CD14-positive monocyte (primary cell): ENCODE measurements at regions not wholly inside any gene's neighbourhood (a gene's known extent, or its start where the extent isn't known, plus 50 kb on each side); places are given as distances from the start of the nearest gene placed in this dataset.
A peak's percentile ranks its signal among the peaks of the same experiment; 100 is the strongest.

Experiments
- DNase-seq, 3 donors: peaks; one replicate each; pipeline ENCODE4 v3.0.0-alpha.2; 2011 to 2022
- H2AFZ ChIP-seq: 2 replicates; pipeline ENCODE4 v1.6.0; 2012; ENCODE audit warnings: mild to moderate bottlenecking, low read depth, low read length, inconsistent platforms; ENCODE audit not compliant: insufficient read depth, poor library complexity, severe bottlenecking
- H3K27ac ChIP-seq, 2 donors: 1 replicate in 1 of 2; 2 replicates in 1 of 2; pipeline ENCODE4 v1.5.1; 2012 to 2013; ENCODE audit warnings: low read length in 2 of 2, control low read depth in 1 of 2, inconsistent platforms in 1 of 2, low read depth in 1 of 2, mild to moderate bottlenecking in 1 of 2
- H3K27me3 ChIP-seq, 2 donors: one replicate each; pipeline versions ENCODE4 v1.6.0 to v1.6.1; 2011 to 2013; ENCODE audit warnings: low read length in 2 of 2; ENCODE audit not compliant: control insufficient read depth in 2 of 2, insufficient read depth in 2 of 2
- H3K36me3 ChIP-seq, 2 donors: replicated peaks in 1 of 2; 1 replicate in 1 of 2; 2 replicates in 1 of 2; pipeline versions ENCODE4 v1.5.1 to v1.6.1; 2012 to 2013; ENCODE audit warnings: low read length in 2 of 2, control low read depth in 1 of 2, inconsistent platforms in 1 of 2, mild to moderate bottlenecking in 1 of 2; ENCODE audit not compliant: insufficient read depth in 2 of 2, control insufficient read depth in 1 of 2
- H3K4me1 ChIP-seq, 2 donors: 1 replicate in 1 of 2; 2 replicates in 1 of 2; pipeline versions ENCODE4 v1.5.1 to v1.6.1; 2012 to 2013; ENCODE audit warnings: low read length in 2 of 2, control low read depth in 1 of 2, inconsistent platforms in 1 of 2, mild to moderate bottlenecking in 1 of 2, moderate library complexity in 1 of 2; ENCODE audit not compliant: insufficient read depth in 2 of 2, control insufficient read depth in 1 of 2
- H3K4me2 ChIP-seq: replicated peaks from 2 replicates; pipeline ENCODE3; 2012; ENCODE audit warnings: low read length, moderate library complexity, mild to moderate bottlenecking; ENCODE audit not compliant: poor library complexity, severe bottlenecking; ENCODE audit errors: extremely low read depth
- H3K4me3 ChIP-seq, 3 experiments: fragments of 200-600 bp in 1 of 3; sonication (generic) in 1 of 3; replicated peaks in 1 of 3; 1 replicate in 2 of 3; 2 replicates in 1 of 3; pipeline ENCODE4 v1.5.1; 2011 to 2013; ENCODE audit warnings: low read length in 3 of 3, mild to moderate bottlenecking in 3 of 3, control low read depth in 2 of 3, low read depth in 2 of 3, inconsistent platforms in 1 of 3, moderate library complexity in 1 of 3
- H3K79me2 ChIP-seq: 2 replicates; pipeline ENCODE4 v1.6.0; 2012; ENCODE audit warnings: mild to moderate bottlenecking, control low read depth, inconsistent platforms, low read length, moderate library complexity; ENCODE audit not compliant: insufficient read depth
- H3K9ac ChIP-seq: 2 replicates; pipeline ENCODE4 v1.6.0; 2017; ENCODE audit warnings: low read length, mild to moderate bottlenecking; ENCODE audit not compliant: insufficient read depth, poor library complexity, severe bottlenecking
- H3K9me3 ChIP-seq, 2 donors: replicated peaks in 1 of 2; 1 replicate in 1 of 2; 2 replicates in 1 of 2; pipeline versions ENCODE4 v1.5.1 to v1.6.1; 2012 to 2013; ENCODE audit warnings: low read length in 2 of 2, control low read depth in 1 of 2; ENCODE audit not compliant: control insufficient read depth in 1 of 2, insufficient read depth in 1 of 2
- H4K20me1 ChIP-seq: 2 replicates; pipeline ENCODE4 v1.6.0; 2012; ENCODE audit warnings: mild to moderate bottlenecking, low read length, control low read depth, moderate library complexity; ENCODE audit not compliant: insufficient read depth
- H3K27ac Mint-ChIP-seq, 7 donors: one replicate each; pipeline ENCODE4 v1.8.0; 2020; ENCODE audit warnings: mild to moderate bottlenecking in 7 of 7, mixed read lengths in 7 of 7, moderate library complexity in 6 of 7, inconsistent platforms in 2 of 7
- H3K27me3 Mint-ChIP-seq, 3 donors: one replicate each; pipeline ENCODE4 v1.8.0; 2021 to 2022; ENCODE audit warnings: low read depth in 3 of 3, mild to moderate bottlenecking in 3 of 3, mixed read lengths in 3 of 3, moderate library complexity in 3 of 3, inconsistent platforms in 1 of 3
- H3K36me3 Mint-ChIP-seq, 2 donors: one replicate each; pipeline ENCODE4 v1.8.0; 2020; ENCODE audit warnings: mixed read lengths in 2 of 2, inconsistent platforms in 1 of 2, mild to moderate bottlenecking in 1 of 2
- H3K4me1 Mint-ChIP-seq: one replicate; pipeline ENCODE4 v1.8.0; 2020; ENCODE audit warnings: mild to moderate bottlenecking, mixed read lengths
- H3K4me3 Mint-ChIP-seq, 2 donors: one replicate each; pipeline ENCODE4 v1.8.0; 2020; ENCODE audit warnings: mild to moderate bottlenecking in 2 of 2, mixed read lengths in 2 of 2, moderate library complexity in 1 of 2
- H3K9me3 Mint-ChIP-seq, 7 donors: one replicate each; pipeline ENCODE4 v1.8.0; 2020 to 2022; ENCODE audit warnings: mixed read lengths in 7 of 7, mild to moderate bottlenecking in 6 of 7, moderate library complexity in 6 of 7, inconsistent platforms in 2 of 7
- WGBS: methylation state at CpG from one replicate; pipeline ENCODE4 v1.1.5; 2013; ENCODE audit warnings: missing lambda C conversion rate; ENCODE audit not compliant: insufficient coverage; 5-methylcytosine and 5-hydroxymethylcytosine counted together
- intact Hi-C, 2 donors: fragments of 100-400 bp; cut with micrococcal nuclease; formaldehyde crosslinking; loops; one replicate each; pipeline versions ENCODE4 v1.15.0 to v1.15.1; 2023
- TF ChIP-seq, protein P1 (sequence below): fragments of 200-600 bp; IDR thresholded peaks from one replicate; pipeline ENCODE4 v1.8.0; 2022; ENCODE audit warnings: antibody characterized with exemption, mild to moderate bottlenecking

DNA sequence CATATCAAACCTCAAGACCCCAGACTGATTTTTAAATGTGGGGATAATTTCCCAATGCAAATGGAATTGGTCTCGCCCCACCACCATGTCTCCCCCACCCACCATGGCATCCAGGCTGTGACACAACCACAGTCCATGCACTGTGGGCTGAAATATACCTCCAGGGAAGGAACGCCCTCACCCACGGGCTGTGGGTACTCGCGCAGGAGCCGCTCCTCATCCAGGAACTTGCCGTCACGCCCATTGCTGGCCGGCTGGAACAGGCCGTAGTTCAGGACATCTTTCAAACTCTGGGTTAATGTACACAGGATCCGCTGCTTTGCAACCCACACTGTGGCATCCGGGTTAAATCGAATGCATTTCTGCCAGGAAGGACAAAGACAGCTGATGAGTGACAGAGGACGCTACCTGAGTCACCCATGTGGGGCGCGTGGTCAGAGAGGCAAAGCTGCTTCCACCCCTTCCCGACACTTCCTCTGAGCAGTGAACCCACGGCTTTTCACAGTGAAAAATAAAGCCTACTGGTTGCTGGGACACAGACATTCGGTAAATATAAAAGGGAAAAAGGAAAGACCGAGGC, 133.6 kb downstream of the SHANK2 start:
- Mint-ChIP-seq H3K4me3 (peak overlapping the region in 1 of 2 donors; percentile 16), H3K27ac (no peak overlapping the region), H3K4me1 (peaks cover 2% of the 10 kb centered on the region), H3K9me3 (peaks cover 0 to 6% (median 0%) of the 10 kb centered on the region in 7 donors), H3K27me3 (peaks cover 8 to 20% (median 14%) of the 10 kb centered on the region in 3 donors), H3K36me3 (no peaks in the 10 kb centered on the region)
- 94% methylated on average over 16 of the region's 20 CpGs for WGBS
- TF ChIP-seq, protein P1, sequence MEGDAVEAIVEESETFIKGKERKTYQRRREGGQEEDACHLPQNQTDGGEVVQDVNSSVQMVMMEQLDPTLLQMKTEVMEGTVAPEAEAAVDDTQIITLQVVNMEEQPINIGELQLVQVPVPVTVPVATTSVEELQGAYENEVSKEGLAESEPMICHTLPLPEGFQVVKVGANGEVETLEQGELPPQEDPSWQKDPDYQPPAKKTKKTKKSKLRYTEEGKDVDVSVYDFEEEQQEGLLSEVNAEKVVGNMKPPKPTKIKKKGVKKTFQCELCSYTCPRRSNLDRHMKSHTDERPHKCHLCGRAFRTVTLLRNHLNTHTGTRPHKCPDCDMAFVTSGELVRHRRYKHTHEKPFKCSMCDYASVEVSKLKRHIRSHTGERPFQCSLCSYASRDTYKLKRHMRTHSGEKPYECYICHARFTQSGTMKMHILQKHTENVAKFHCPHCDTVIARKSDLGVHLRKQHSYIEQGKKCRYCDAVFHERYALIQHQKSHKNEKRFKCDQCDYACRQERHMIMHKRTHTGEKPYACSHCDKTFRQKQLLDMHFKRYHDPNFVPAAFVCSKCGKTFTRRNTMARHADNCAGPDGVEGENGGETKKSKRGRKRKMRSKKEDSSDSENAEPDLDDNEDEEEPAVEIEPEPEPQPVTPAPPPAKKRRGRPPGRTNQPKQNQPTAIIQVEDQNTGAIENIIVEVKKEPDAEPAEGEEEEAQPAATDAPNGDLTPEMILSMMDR: no peak
- no peaks in the 10 kb centered on the region for H4K20me1 ChIP-seq
- H3K4me2 ChIP-seq: no peak overlapping the region
- H3K36me3 ChIP-seq: no peaks in the 10 kb centered on the region
- peaks cover 0 to 3% of the 10 kb centered on the region in 2 donors for H3K27me3 ChIP-seq
- H3K27ac ChIP-seq: no peak overlapping the region
- no peak overlapping the region for H3K4me3 ChIP-seq
- no peaks in the 10 kb centered on the region for H3K79me2 ChIP-seq
- H3K9me3 ChIP-seq: no peaks in the 10 kb centered on the region
- intact Hi-C loops: no loop called here
- DNase-seq: no peak
- H3K9ac ChIP-seq: no peak overlapping the region
- H3K4me1 ChIP-seq: no peaks in the 10 kb centered on the region
- H2AFZ ChIP-seq: no peak overlapping the region

DNA sequence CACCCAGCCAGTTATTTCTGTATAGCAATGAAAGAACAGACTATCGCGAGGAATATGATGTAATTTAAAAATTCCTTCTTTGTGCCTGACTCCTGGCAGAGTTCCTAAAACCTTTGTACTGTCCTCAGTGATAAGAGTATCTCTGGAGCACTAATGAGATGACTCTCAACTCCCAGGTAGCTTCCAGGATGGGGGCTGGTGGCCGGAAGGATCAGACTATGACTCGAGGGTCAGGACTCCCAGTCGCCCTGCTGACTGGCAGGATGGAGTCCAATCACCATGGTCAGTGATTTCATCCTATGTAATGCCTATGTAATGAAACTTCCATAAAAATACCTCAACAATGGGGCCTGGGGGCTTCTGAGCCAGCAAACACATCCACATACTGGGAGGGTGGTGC, 135.1 kb downstream of the SHANK2 start:
- no peak overlapping the region for H3K4me3 Mint-ChIP-seq
- 100% methylated on average over 4 of the region's 5 CpGs for WGBS
- Histone ChIP-seq H3K36me3 (no peaks in the 10 kb centered on the region), H3K9me3 (no peaks in the 10 kb centered on the region), H3K27ac (no peak overlapping the region), H4K20me1 (no peaks in the 10 kb centered on the region), H3K4me3 (no peak overlapping the region), H3K9ac (no peak overlapping the region), H2AFZ (no peak overlapping the region), H3K27me3 (peaks cover 0 to 3% of the 10 kb centered on the region in 2 donors), H3K79me2 (no peaks in the 10 kb centered on the region), H3K4me2 (no peak overlapping the region), H3K4me1 (no peaks in the 10 kb centered on the region)
- H3K27me3 Mint-ChIP-seq: peaks cover 6 to 26% (median 14%) of the 10 kb centered on the region in 3 donors
- TF ChIP-seq, protein P1: no peak
- H3K9me3 Mint-ChIP-seq: peaks cover 0 to 4% (median 0%) of the 10 kb centered on the region in 7 donors
- intact Hi-C loops: no loop called here
- H3K27ac Mint-ChIP-seq: peak overlapping the region in 1 of 7 donors; percentile 28
- H3K36me3 Mint-ChIP-seq: no peaks in the 10 kb centered on the region
- no peak for DNase-seq
- peaks cover 2% of the 10 kb centered on the region for H3K4me1 Mint-ChIP-seq
